Suprapubic skin (tissue), 3 donors: ENCODE measurements at regions not wholly inside any gene's neighbourhood (a gene's known extent, or its start where the extent isn't known, plus 50 kb on each side); places are given as distances from the start of the nearest gene placed in this dataset.

Source experiments
- CTCF ChIP-seq, 2 donors: fragments of 200-600 bp in 1 of 2; fragments of 450-650 bp in 1 of 2; sonication (generic) in 1 of 2; IDR thresholded peaks; one replicate each; pipeline ENCODE4 v1.5.1; 2016 to 2019; ENCODE audit warnings: antibody characterized with exemption in 2 of 2, mild to moderate bottlenecking in 1 of 2, moderate library complexity in 1 of 2
- EP300 ChIP-seq: sonication (generic); formaldehyde crosslinking; IDR thresholded peaks from one replicate; pipeline ENCODE4 v1.6.1; 2017; ENCODE audit warnings: antibody characterized with exemption

- TF ChIP-seq EP300 = no peak
- TF ChIP-seq CTCF (IDR thresholded peaks at IDR 0.05) = no peak
Measured at GRCh38 chr11:45092404-45092785, 54.0 kb upstream of the PRDM11 start.
